CD4-positive, alpha-beta T cell (primary cell): ENCODE measurements at regions not wholly inside any gene's neighbourhood (a gene's known extent, or its start where the extent isn't known, plus 50 kb on each side); places are given as distances from the start of the nearest gene placed in this dataset.

Source experiments
- ATAC-seq: fragments of 200-7000 bp; cut with Tn5 transposase; one replicate; pipeline ENCODE4 v1.10.0; 2022; ENCODE audit warnings: mild to moderate bottlenecking; ENCODE audit not compliant: poor library complexity
- CTCF ChIA-PET: fragments of 350-600 bp; sonication (Branson Sonifier 250); formaldehyde crosslinking; loops from one replicate; lab custom pipeline; 2021; ENCODE audit warnings: antibody characterized with exemption, inconsistent platforms; lab: Charles Lee
- POLR2A ChIA-PET: fragments of 350-600 bp; sonication (Branson Sonifier 250); formaldehyde crosslinking; loops from one replicate; lab custom pipeline; 2021; ENCODE audit warnings: antibody characterized with exemption, inconsistent platforms; lab: Charles Lee
- DNase-seq, 14 experiments: peaks; one replicate each; pipeline ENCODE4 v3.0.0-alpha.2; 2013 to 2020; ENCODE audit warnings: mixed read lengths in 2 of 14
- H3K27ac ChIP-seq, 2 donors: one replicate each; pipeline versions ENCODE4 v1.5.1 to v1.7.0; 2013; ENCODE audit warnings: low read length in 2 of 2, low read depth in 1 of 2, mild to moderate bottlenecking in 1 of 2
- H3K27me3 ChIP-seq, 2 experiments: 1 replicate in 1 of 2; 2 replicates in 1 of 2; pipeline versions ENCODE4 v1.6.1 to v1.7.0; 2013; ENCODE audit warnings: low read length in 2 of 2, control low read depth in 1 of 2, mild to moderate bottlenecking in 1 of 2, moderate library complexity in 1 of 2; ENCODE audit not compliant: insufficient read depth in 2 of 2, control insufficient read depth in 1 of 2
- H3K36me3 ChIP-seq: one replicate; pipeline ENCODE4 v1.6.1; 2013; ENCODE audit warnings: low read length, control low read depth; ENCODE audit not compliant: insufficient read depth
- H3K4me1 ChIP-seq: one replicate; pipeline ENCODE4 v1.6.1; 2013; ENCODE audit warnings: low read length, control low read depth; ENCODE audit not compliant: insufficient read depth
- H3K4me3 ChIP-seq: one replicate; pipeline ENCODE4 v1.5.1; 2013; ENCODE audit warnings: mild to moderate bottlenecking, low read length, moderate library complexity
- H3K9me3 ChIP-seq, 2 experiments: 1 replicate in 1 of 2; 2 replicates in 1 of 2; pipeline versions ENCODE4 v1.6.1 to v1.7.0; 2013; ENCODE audit warnings: low read length in 2 of 2, mild to moderate bottlenecking in 2 of 2, control low read depth in 1 of 2, moderate library complexity in 1 of 2; ENCODE audit not compliant: control insufficient read depth in 1 of 2, insufficient read depth in 1 of 2
- H3K27ac Mint-ChIP-seq: one replicate; pipeline ENCODE4 v1.8.0; 2020; ENCODE audit warnings: mixed read lengths
- H3K27me3 Mint-ChIP-seq: one replicate; pipeline ENCODE4 v1.8.0; 2021; ENCODE audit warnings: mixed read lengths
- H3K36me3 Mint-ChIP-seq: one replicate; pipeline ENCODE4 v1.8.0; 2021; ENCODE audit warnings: low read depth, mixed read lengths
- H3K4me1 Mint-ChIP-seq: one replicate; pipeline ENCODE4 v1.8.0; 2021; ENCODE audit warnings: low read depth, mixed read lengths
- H3K4me3 Mint-ChIP-seq: one replicate; pipeline ENCODE4 v1.8.0; 2020; ENCODE audit warnings: mild to moderate bottlenecking, mixed read lengths
- H3K9me3 Mint-ChIP-seq: one replicate; pipeline ENCODE4 v1.8.0; 2020; ENCODE audit warnings: mixed read lengths
- intact Hi-C, 2 experiments: fragments of 100-400 bp; cut with DNase I in 1 of 2; cut with micrococcal nuclease in 1 of 2; formaldehyde crosslinking; loops; one replicate each; pipeline versions ENCODE4 v1.15.1 to v1.9.0; 2023 to 2025; cut with DNase I, micrococcal nuclease
- TF ChIP-seq, protein P1 (sequence below): fragments of 200-600 bp; IDR thresholded peaks from one replicate; pipeline ENCODE4 v1.8.0; 2022; ENCODE audit warnings: antibody characterized with exemption, mild to moderate bottlenecking

DNA sequence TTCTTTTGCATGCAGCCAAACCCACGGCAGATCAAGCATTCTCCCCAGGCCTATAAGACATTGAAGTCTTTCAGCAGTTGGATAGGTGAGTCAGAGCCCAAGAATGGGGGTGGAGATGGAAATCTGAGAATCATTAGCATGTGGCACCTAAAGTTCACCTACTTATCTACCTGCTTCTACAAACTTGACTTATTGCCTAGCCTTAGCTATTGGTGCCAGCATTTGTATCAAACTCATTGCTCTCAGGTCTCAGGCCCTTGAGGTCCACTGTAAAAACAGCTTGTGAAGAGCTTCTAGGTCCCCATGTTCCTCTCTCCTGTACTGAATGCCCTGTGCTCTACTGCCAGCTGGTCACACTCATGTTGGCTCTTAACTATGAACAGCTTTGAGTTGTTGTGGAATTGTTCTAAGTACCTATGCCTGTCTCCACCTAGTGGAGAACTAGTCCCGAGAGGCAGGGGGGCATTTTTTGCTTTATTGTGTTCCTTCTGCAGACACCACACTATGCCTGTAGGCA is 278.4 kb upstream of the SPRED2 start:
- peaks cover 21% of the 10 kb centered on the region for H3K27me3 Mint-ChIP-seq
- ATAC-seq = no peak
- H3K36me3 Mint-ChIP-seq = no peaks in the 10 kb centered on the region
- H3K4me1 ChIP-seq = no peaks in the 10 kb centered on the region
- H3K4me3 Mint-ChIP-seq = no peak overlapping the region
- no peak overlapping the region for H3K27ac ChIP-seq
- peaks cover 0 to 4% of the 10 kb centered on the region in 2 experiments for H3K9me3 ChIP-seq
- H3K27ac Mint-ChIP-seq = no peak overlapping the region
- H3K4me1 Mint-ChIP-seq = no peaks in the 10 kb centered on the region
- no peaks in the 10 kb centered on the region for H3K27me3 ChIP-seq
- CTCF ChIA-PET = no interaction called here
- H3K36me3 ChIP-seq = no peaks in the 10 kb centered on the region
- TF ChIP-seq, protein P1, sequence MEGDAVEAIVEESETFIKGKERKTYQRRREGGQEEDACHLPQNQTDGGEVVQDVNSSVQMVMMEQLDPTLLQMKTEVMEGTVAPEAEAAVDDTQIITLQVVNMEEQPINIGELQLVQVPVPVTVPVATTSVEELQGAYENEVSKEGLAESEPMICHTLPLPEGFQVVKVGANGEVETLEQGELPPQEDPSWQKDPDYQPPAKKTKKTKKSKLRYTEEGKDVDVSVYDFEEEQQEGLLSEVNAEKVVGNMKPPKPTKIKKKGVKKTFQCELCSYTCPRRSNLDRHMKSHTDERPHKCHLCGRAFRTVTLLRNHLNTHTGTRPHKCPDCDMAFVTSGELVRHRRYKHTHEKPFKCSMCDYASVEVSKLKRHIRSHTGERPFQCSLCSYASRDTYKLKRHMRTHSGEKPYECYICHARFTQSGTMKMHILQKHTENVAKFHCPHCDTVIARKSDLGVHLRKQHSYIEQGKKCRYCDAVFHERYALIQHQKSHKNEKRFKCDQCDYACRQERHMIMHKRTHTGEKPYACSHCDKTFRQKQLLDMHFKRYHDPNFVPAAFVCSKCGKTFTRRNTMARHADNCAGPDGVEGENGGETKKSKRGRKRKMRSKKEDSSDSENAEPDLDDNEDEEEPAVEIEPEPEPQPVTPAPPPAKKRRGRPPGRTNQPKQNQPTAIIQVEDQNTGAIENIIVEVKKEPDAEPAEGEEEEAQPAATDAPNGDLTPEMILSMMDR = no peak
- POLR2A ChIA-PET = no interaction called here
- no peak for DNase-seq
- intact Hi-C loops = no loop called here
- no peaks in the 10 kb centered on the region for H3K9me3 Mint-ChIP-seq
- no peak overlapping the region for H3K4me3 ChIP-seq

DNA sequence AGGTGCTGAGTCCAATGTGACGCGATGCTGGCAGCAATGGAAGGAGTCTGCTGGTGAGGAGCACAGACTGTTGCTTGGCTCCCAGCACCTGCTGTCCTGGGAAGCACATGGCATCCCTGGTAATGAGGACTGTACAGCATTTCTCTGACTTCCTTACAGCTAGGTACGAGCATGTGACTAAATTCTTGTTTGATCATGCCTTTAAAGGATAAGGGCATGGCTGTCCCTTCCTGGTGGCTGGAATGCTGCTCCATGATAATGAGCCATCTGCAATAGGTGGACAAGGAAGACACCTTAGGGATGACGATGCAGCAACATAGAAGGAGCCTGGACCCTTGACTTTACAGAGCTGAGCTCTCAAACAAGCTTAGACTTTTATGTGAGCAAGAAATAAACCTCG is 278.0 kb upstream of the SPRED2 start:
- H3K4me1 Mint-ChIP-seq = no peaks in the 10 kb centered on the region
- DNase-seq (no peak), ATAC-seq (no peak)
- TF ChIP-seq, protein P1 = no peak
- no peaks in the 10 kb centered on the region for H3K36me3 Mint-ChIP-seq
- ChIA-PET CTCF (no interaction called here), POLR2A (no interaction called here)
- intact Hi-C loops = no loop called here
- peaks cover 19% of the 10 kb centered on the region for H3K27me3 Mint-ChIP-seq
- Histone ChIP-seq H3K27ac (no peak overlapping the region), H3K9me3 (peaks cover 0 to 4% of the 10 kb centered on the region in 2 experiments), H3K36me3 (no peaks in the 10 kb centered on the region), H3K4me3 (no peak overlapping the region), H3K4me1 (no peaks in the 10 kb centered on the region), H3K27me3 (no peaks in the 10 kb centered on the region)
- H3K27ac Mint-ChIP-seq = no peak overlapping the region
- H3K9me3 Mint-ChIP-seq = no peaks in the 10 kb centered on the region
- no peak overlapping the region for H3K4me3 Mint-ChIP-seq

DNA sequence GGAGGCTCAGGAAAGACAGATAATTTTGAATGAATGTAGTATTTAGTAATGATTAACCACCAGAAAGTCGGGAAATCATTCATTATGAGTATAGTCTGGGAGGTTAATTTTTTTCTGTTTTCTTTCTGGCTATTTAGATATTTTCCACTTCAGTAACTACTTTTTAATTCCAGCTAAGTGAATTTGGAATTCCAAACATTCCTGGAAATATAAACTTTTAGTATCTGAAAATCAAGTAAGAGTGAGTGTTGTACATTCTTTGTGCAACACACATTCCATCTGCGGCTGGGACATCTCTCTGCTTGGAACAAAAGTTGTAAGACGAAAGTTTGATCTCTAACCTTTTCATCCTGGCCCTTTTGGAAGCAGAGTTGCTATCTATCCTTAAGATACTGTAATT is 275.7 kb upstream of the SPRED2 start:
- H3K9me3 Mint-ChIP-seq = no peaks in the 10 kb centered on the region
- intact Hi-C loops = no loop called here
- Histone ChIP-seq H3K27me3 (no peaks in the 10 kb centered on the region), H3K9me3 (no peaks in the 10 kb centered on the region), H3K27ac (no peak overlapping the region), H3K36me3 (no peaks in the 10 kb centered on the region), H3K4me1 (no peaks in the 10 kb centered on the region), H3K4me3 (no peak overlapping the region)
- no peak overlapping the region for H3K27ac Mint-ChIP-seq
- TF ChIP-seq, protein P1 = no peak
- peaks cover 20% of the 10 kb centered on the region for H3K27me3 Mint-ChIP-seq
- ChIA-PET CTCF (no interaction called here), POLR2A (no interaction called here)
- H3K4me3 Mint-ChIP-seq = no peak overlapping the region
- DNase-seq = no peak
- ATAC-seq = no peak
- no peaks in the 10 kb centered on the region for H3K36me3 Mint-ChIP-seq
- no peaks in the 10 kb centered on the region for H3K4me1 Mint-ChIP-seq
